PC-3 (cell line): ENCODE measurements at regions not wholly inside any gene's neighbourhood (a gene's known extent, or its start where the extent isn't known, plus 50 kb on each side); places are given as distances from the start of the nearest gene placed in this dataset.

ENCODE experiments used
- ATAC-seq: fragments of 200-7000 bp; cut with Tn5 transposase; 2 replicates; pipeline ENCODE4 v1.9.1; 2020; ENCODE audit warnings: mild to moderate bottlenecking, moderate library complexity
- BruUV-seq: library from RNA; stranded (reverse); fragments of 400-500 nt; replicated peaks from 2 replicates; lab custom pipeline; 2021; lab: Mats Ljungman, UMichigan
- CTCF ChIA-PET: fragments of 300-600 bp; sonication (Branson Sonifier 250); formaldehyde crosslinking; loops from one replicate; lab custom pipeline; 2022; ENCODE audit warnings: antibody characterized with exemption; lab: Charles Lee
- POLR2A ChIA-PET: fragments of 300-600 bp; sonication (Branson Sonifier 250); formaldehyde crosslinking; loops from one replicate; lab custom pipeline; 2022; ENCODE audit warnings: antibody characterized with exemption; ENCODE audit not compliant: unreplicated experiment; lab: Charles Lee
- DNase-seq: peaks from one replicate; pipeline ENCODE4 v3.0.0-alpha.2; 2015
- H2AFZ ChIP-seq: fragments of 300-600 bp; sonication (generic); 2 replicates; pipeline ENCODE4 v1.6.0; 2016; ENCODE audit warnings: antibody characterized with exemption, low read length
- H3F3A ChIP-seq: fragments of 300-600 bp; sonication (generic); one replicate; pipeline ENCODE4 v1.6.0; 2017; ENCODE audit warnings: antibody characterized with exemption, low read length, control low read depth, mild to moderate bottlenecking; ENCODE audit not compliant: unreplicated experiment
- H3K27ac ChIP-seq: fragments of 300-600 bp; sonication (generic); 2 replicates; pipeline ENCODE4 v1.5.1; 2016; ENCODE audit warnings: mild to moderate bottlenecking, low read length
- H3K27me3 ChIP-seq: fragments of 300-600 bp; sonication (generic); 2 replicates; pipeline ENCODE4 v1.6.1; 2016; ENCODE audit warnings: low read length, mixed read lengths
- H3K36me3 ChIP-seq: fragments of 300-600 bp; sonication (generic); 2 replicates; pipeline ENCODE4 v1.6.1; 2016; ENCODE audit warnings: low read depth, mixed run types, low read length, mixed read lengths
- H3K4me1 ChIP-seq: fragments of 300-600 bp; sonication (generic); 2 replicates; pipeline ENCODE4 v1.5.1; 2016; ENCODE audit warnings: low read length; ENCODE audit not compliant: insufficient read depth
- H3K4me2 ChIP-seq: fragments of 300-600 bp; sonication (generic); 2 replicates; pipeline ENCODE4 v1.6.0; 2016; ENCODE audit warnings: low read length
- H3K4me3 ChIP-seq: fragments of 300-600 bp; sonication (generic); 2 replicates; pipeline ENCODE4 v1.5.1; 2016; ENCODE audit warnings: mild to moderate bottlenecking, low read length, mixed read lengths
- H3K79me2 ChIP-seq: fragments of 300-600 bp; sonication (generic); 2 replicates; pipeline ENCODE4 v1.6.1; 2017; ENCODE audit warnings: low read length, mixed read lengths
- H3K9ac ChIP-seq: fragments of 300-600 bp; sonication (generic); 2 replicates; pipeline ENCODE4 v1.6.0; 2016; ENCODE audit warnings: mild to moderate bottlenecking, low read length
- H3K9me2 ChIP-seq: fragments of 300-600 bp; sonication (generic); replicated peaks from 2 replicates; pipeline ENCODE4 v1.6.1; 2016; ENCODE audit warnings: mixed run types, low read length, mixed read lengths
- H3K9me3 ChIP-seq: fragments of 300-600 bp; sonication (generic); 2 replicates; pipeline ENCODE4 v1.6.1; 2016; ENCODE audit warnings: low read length, mixed read lengths
- H4K20me1 ChIP-seq: fragments of 300-600 bp; sonication (generic); 2 replicates; pipeline ENCODE4 v1.6.1; 2016; ENCODE audit warnings: low read length, mixed read lengths
- CTCF ChIP-seq: fragments of 300-600 bp; sonication (generic); conservative IDR thresholded peaks from 2 replicates; pipeline ENCODE4 v1.5.1; 2017; ENCODE audit warnings: antibody characterized with exemption, low read depth, mild to moderate bottlenecking, low read length
- EZH2 ChIP-seq: fragments of 300-600 bp; sonication (generic); IDR thresholded peaks from one replicate; pipeline ENCODE4 v1.6.1; 2017; ENCODE audit warnings: antibody characterized with exemption, mild to moderate bottlenecking, low read length; ENCODE audit not compliant: unreplicated experiment
- EZH2phosphoT487 ChIP-seq: fragments of 300-600 bp; sonication (generic); IDR thresholded peaks from 2 replicates; pipeline ENCODE4 v1.6.1; 2018; ENCODE audit warnings: mild to moderate bottlenecking, antibody characterized with exemption, low read length, borderline replicate concordance
- intact Hi-C: fragments of 100-400 bp; cut with micrococcal nuclease; formaldehyde crosslinking; loops from 2 replicates; pipeline ENCODE4 v1.9.0; 2023

DNA sequence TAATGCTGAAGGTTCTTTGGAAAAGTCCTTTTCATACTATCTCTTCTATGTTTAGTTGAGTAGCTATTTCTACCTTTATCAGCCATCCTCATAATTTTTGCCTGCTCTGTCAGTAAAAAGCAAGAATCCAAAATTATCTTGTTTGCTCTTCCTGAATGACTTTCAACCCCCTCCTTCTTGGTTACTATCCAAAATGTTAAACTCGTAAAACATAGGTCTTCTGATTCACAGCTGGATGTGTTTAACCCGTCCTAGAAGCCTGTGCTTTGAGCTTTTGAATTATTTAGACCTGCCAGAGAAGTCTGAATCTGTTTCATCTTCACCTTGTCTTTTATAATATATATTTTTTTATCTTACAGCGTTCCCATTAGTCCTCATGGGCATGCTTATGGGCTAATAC, 136.4 kb upstream of the MDFIC start:
- no peaks in the 10 kb centered on the region for H3K79me2 ChIP-seq
- H3K36me3 ChIP-seq: no peaks in the 10 kb centered on the region
- H3K27ac ChIP-seq: no peak overlapping the region
- H2AFZ ChIP-seq: no peak overlapping the region
- H3K4me1 ChIP-seq: peaks cover 24% of the 10 kb centered on the region
- no peak for TF ChIP-seq CTCF
- TF ChIP-seq EZH2: no peak
- TF ChIP-seq EZH2phosphoT487: no peak
- H3K4me3 ChIP-seq: no peak overlapping the region
- POLR2A ChIA-PET: no interaction called here
- H4K20me1 ChIP-seq: no peaks in the 10 kb centered on the region
- no peaks in the 10 kb centered on the region for H3F3A ChIP-seq
- H3K9me3 ChIP-seq: no peaks in the 10 kb centered on the region
- H3K27me3 ChIP-seq: no peaks in the 10 kb centered on the region
- intact Hi-C loops: no loop called here
- no TSS peak for BruUV-seq
- DNase-seq: peak; percentile 56
- H3K9me2 ChIP-seq: no peaks in the 10 kb centered on the region
- no peak overlapping the region for H3K4me2 ChIP-seq
- CTCF ChIA-PET: interaction anchor here (0.6 kb wide), 1 partner anchor 9 kb away, joined by 4 read pairs; no protein-coding TSS in a partner anchor
- H3K9ac ChIP-seq: no peak overlapping the region
- peak; percentile 49 for ATAC-seq

DNA sequence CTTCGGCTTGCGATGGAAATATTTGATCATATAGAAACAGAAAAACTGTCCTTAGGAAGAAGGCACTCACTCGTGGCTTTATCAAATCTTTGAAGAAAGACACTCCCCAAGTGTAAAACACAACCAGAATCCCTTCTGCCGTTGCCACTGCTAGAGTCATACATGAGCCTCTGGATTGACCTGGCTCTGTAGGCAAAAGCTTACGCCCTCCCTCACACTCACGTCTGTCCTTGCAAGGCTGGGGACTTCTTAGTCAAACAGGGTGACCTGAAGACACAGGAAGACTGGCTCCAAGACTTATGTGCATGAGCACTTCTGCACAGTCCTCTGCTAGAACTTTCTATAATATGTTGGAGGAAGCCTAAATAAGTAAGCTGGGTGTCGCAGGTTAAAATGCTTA, 135.4 kb upstream of the MDFIC start:
- Histone ChIP-seq H3K4me3 (no peak overlapping the region), H3K9me2 (no peaks in the 10 kb centered on the region), H3F3A (no peaks in the 10 kb centered on the region), H4K20me1 (no peaks in the 10 kb centered on the region), H3K79me2 (no peaks in the 10 kb centered on the region), H3K9me3 (no peaks in the 10 kb centered on the region), H3K4me1 (peaks cover 26% of the 10 kb centered on the region), H2AFZ (no peak overlapping the region), H3K27me3 (no peaks in the 10 kb centered on the region), H3K36me3 (no peaks in the 10 kb centered on the region), H3K27ac (no peak overlapping the region), H3K4me2 (no peak overlapping the region), H3K9ac (no peak overlapping the region)
- no TSS peak for BruUV-seq
- POLR2A ChIA-PET: no interaction called here
- DNase-seq (no peak), ATAC-seq (no peak)
- TF ChIP-seq EZH2: no peak
- intact Hi-C loops: no loop called here
- CTCF ChIA-PET: no interaction called here

- H3K4me2 ChIP-seq: no peak overlapping the region
- no peak for TF ChIP-seq CTCF
- no peak for TF ChIP-seq EZH2
- TF ChIP-seq EZH2phosphoT487: no peak
- no peak overlapping the region for H3K27ac ChIP-seq
- no peaks in the 10 kb centered on the region for H3F3A ChIP-seq
- H2AFZ ChIP-seq: no peak overlapping the region
- CTCF ChIA-PET: no interaction called here
- H3K4me3 ChIP-seq: no peak overlapping the region
- ATAC-seq (no peak), DNase-seq (no peak)
- no peaks in the 10 kb centered on the region for H3K79me2 ChIP-seq
- no peaks in the 10 kb centered on the region for H3K9me2 ChIP-seq
- H4K20me1 ChIP-seq: no peaks in the 10 kb centered on the region
- POLR2A ChIA-PET: no interaction called here
- no peaks in the 10 kb centered on the region for H3K36me3 ChIP-seq
- intact Hi-C loops: no loop called here
- H3K4me1 ChIP-seq: peaks cover 26% of the 10 kb centered on the region
- no peaks in the 10 kb centered on the region for H3K9me3 ChIP-seq
- H3K27me3 ChIP-seq: no peaks in the 10 kb centered on the region
- no peak overlapping the region for H3K9ac ChIP-seq
- no TSS peak for BruUV-seq
Measured at GRCh38 chr7:114787556-114787955, 134.3 kb upstream of the MDFIC start.
